ENCODE measurements at regions not wholly inside any gene's neighbourhood (a gene's known extent, or its start where the extent isn't known, plus 50 kb on each side); places are given as distances from the start of the nearest gene placed in this dataset.

GRCh38 chr17:79226037-79226436, 151.4 kb downstream of the ENGASE start:
- TF ChIP-seq ZNF232 (CRISPR knock-in tag; IDR thresholded peaks at IDR 0.05), result no peak
- no peak for TF ChIP-seq TEAD4 (CRISPR knock-in tag; IDR thresholded peaks at IDR 0.05)
- no peak for TF ChIP-seq ATF6 (CRISPR knock-in tag; IDR thresholded peaks at IDR 0.05)
- no peak for TF ChIP-seq IRF2 (CRISPR knock-in tag; IDR thresholded peaks at IDR 0.05; ENCODE audit: borderline replicate concordance, low read depth)
- TF ChIP-seq TP53 (CRISPR knock-in tag; IDR thresholded peaks at IDR 0.05), result no peak
- no peak for TF ChIP-seq ZBTB43 (CRISPR knock-in tag; IDR thresholded peaks at IDR 0.05)
- TF ChIP-seq PRRX2 (CRISPR knock-in tag; IDR thresholded peaks at IDR 0.05), result no peak
- no peak for TF ChIP-seq E2F5 (CRISPR knock-in tag; IDR thresholded peaks at IDR 0.05)
- TF ChIP-seq NR3C1 (CRISPR knock-in tag; conservative IDR thresholded peaks at IDR 0.05; ENCODE audit: low read depth), result no peak
- TF ChIP-seq NFYB (CRISPR knock-in tag; conservative IDR thresholded peaks at IDR 0.05; ENCODE audit: low read depth), result no peak
- no peak for TF ChIP-seq FOXP4 (CRISPR knock-in tag; IDR thresholded peaks at IDR 0.05)
- TF ChIP-seq ELF4 (CRISPR knock-in tag; IDR thresholded peaks at IDR 0.05; ENCODE audit: low read depth), result no peak
- no peak for TF ChIP-seq ATF2 (CRISPR knock-in tag; IDR thresholded peaks at IDR 0.05; ENCODE audit: borderline replicate concordance, low read depth)
- no peak for TF ChIP-seq ARID4B (CRISPR knock-in tag; IDR thresholded peaks at IDR 0.05; ENCODE audit: borderline replicate concordance)
- no peak for TF ChIP-seq NR1H2 (CRISPR knock-in tag; IDR thresholded peaks at IDR 0.05)
- no peak for TF ChIP-seq STAT6 (CRISPR knock-in tag; conservative IDR thresholded peaks at IDR 0.05; ENCODE audit: low read depth)
- TF ChIP-seq ZNF263 (CRISPR knock-in tag; IDR thresholded peaks at IDR 0.05; ENCODE audit: low read depth), result no peak
- TF ChIP-seq JAZF1 (CRISPR knock-in tag; IDR thresholded peaks at IDR 0.05), result no peak
- no peak for TF ChIP-seq ZNF416 (CRISPR knock-in tag; IDR thresholded peaks at IDR 0.05)
- no peaks in the 10 kb centered on the region for H3K9me3 Mint-ChIP-seq
- POLR2A ChIA-PET, result no interaction called here

More at GRCh38 chr17:79226037-79226436, 151.4 kb downstream of the ENGASE start:
- no peak overlapping the region for H3K4me3 Mint-ChIP-seq
- CTCF ChIA-PET, result no interaction called here
- H3K27ac Mint-ChIP-seq, result peak overlapping the region; percentile 23; the same call in 1 of the 2 replicates
- no peaks in the 10 kb centered on the region for H3K27me3 Mint-ChIP-seq (ENCODE audit: low read depth)
- ATAC-seq (no peak), DNase-seq (ENCODE audit: low spot score) (no peak)
- H3K4me1 Mint-ChIP-seq, result peaks cover 18% of the 10 kb centered on the region
- H3K36me3 Mint-ChIP-seq, result no peaks in the 10 kb centered on the region

Measured in WTC11 (cell line).